ENCODE measurements at regions not wholly inside any gene's neighbourhood (a gene's known extent, or its start where the extent isn't known, plus 50 kb on each side); places are given as distances from the start of the nearest gene placed in this dataset.
"Not testable (repeated sequence)": the region's sequence is repeated elsewhere in the genome, so short reads cannot be mapped to it uniquely, and the experiment has no call there.

GRCh38 chr1:779621-780020, 93.2 kb upstream of the OR4F16 start:
- H3K9ac ChIP-seq (ENCODE audit: low read depth, low read length, poor library complexity); H3K23ac ChIP-seq (ENCODE audit: low read depth, low read length, poor library complexity); H3K79me1 ChIP-seq (ENCODE audit: low read depth, low read length); H3K4me1 ChIP-seq (ENCODE audit: control insufficient read depth in 2 of 2, insufficient read depth in 1 of 2, low read depth in 1 of 2, low read length in 2 of 2); H2BK12ac ChIP-seq (ENCODE audit: low read length); H3K14ac ChIP-seq (ENCODE audit: low read length); H2AK5ac ChIP-seq (ENCODE audit: low read depth, low read length); H2BK120ac ChIP-seq (ENCODE audit: low read depth, low read length); H3K27ac ChIP-seq (replicated peaks; ENCODE audit: low read length); DNase-seq (ENCODE audit: low spot score); H2BK15ac ChIP-seq (ENCODE audit: low read length); H3K18ac ChIP-seq (ENCODE audit: low read length); H3K4ac ChIP-seq (ENCODE audit: low read length); H2BK5ac ChIP-seq (ENCODE audit: low read length); H3K4me2 ChIP-seq (ENCODE audit: insufficient read depth, low read length, poor library complexity, severe bottlenecking); H2AFZ ChIP-seq (ENCODE audit: low read length); H3K9me3 ChIP-seq (replicated peaks in 1 of 2; ENCODE audit: control insufficient read depth in 2 of 2, insufficient read depth in 1 of 2, low read depth in 1 of 2, low read length in 2 of 2); H3K36me3 ChIP-seq (replicated peaks in 1 of 2; ENCODE audit: control insufficient read depth in 2 of 2, insufficient read depth in 2 of 2, low read length in 2 of 2); H3K27me3 ChIP-seq (ENCODE audit: control insufficient read depth in 3 of 3, insufficient read depth in 3 of 3, low read depth in 1 of 3, low read length in 3 of 3); H4K8ac ChIP-seq (ENCODE audit: low read depth, low read length); H4K91ac ChIP-seq (ENCODE audit: low read depth, low read length, poor library complexity): not testable (repeated sequence)
- H3K4me3 ChIP-seq (ENCODE audit: low read length in 2 of 2): peak overlapping the region in 1 of 2 donors; percentile 32
- WGBS, 2 donors (ENCODE audit: extremely low coverage in 2 of 2, insufficient read length in 2 of 2, insufficient replicate concordance in 1 of 2): no CpG with 5 or more reads among the region's 13 CpGs

GRCh38 chr1:788835-789234, 102.4 kb upstream of the OR4F16 start:
- no peak for DNase-seq (ENCODE audit: low spot score)
- no peak overlapping the region for H2BK15ac ChIP-seq (ENCODE audit: low read length)
- no peaks in the 10 kb centered on the region for H3K27me3 ChIP-seq (ENCODE audit: control insufficient read depth in 3 of 3, insufficient read depth in 3 of 3, low read depth in 1 of 3, low read length in 3 of 3)
- no peak overlapping the region for H2AK5ac ChIP-seq (ENCODE audit: low read depth, low read length)
- no peak overlapping the region for H2AFZ ChIP-seq (ENCODE audit: low read length)
- no peak overlapping the region for H3K4me3 ChIP-seq (ENCODE audit: low read length in 2 of 2)
- H2BK12ac ChIP-seq (ENCODE audit: low read length): no peak overlapping the region
- no peak overlapping the region for H4K91ac ChIP-seq (ENCODE audit: low read depth, low read length, poor library complexity)
- no peak overlapping the region for H3K4ac ChIP-seq (ENCODE audit: low read length)
- H3K23ac ChIP-seq (ENCODE audit: low read depth, low read length, poor library complexity): no peak overlapping the region
- no peak overlapping the region for H3K9ac ChIP-seq (ENCODE audit: low read depth, low read length, poor library complexity)
- no peak overlapping the region for H3K18ac ChIP-seq (ENCODE audit: low read length)
- no peaks in the 10 kb centered on the region for H3K79me1 ChIP-seq (ENCODE audit: low read depth, low read length)
- no peak overlapping the region for H2BK120ac ChIP-seq (ENCODE audit: low read depth, low read length)
- H3K4me2 ChIP-seq (ENCODE audit: insufficient read depth, low read length, poor library complexity, severe bottlenecking): no peak overlapping the region
- H3K36me3 ChIP-seq (replicated peaks in 1 of 2; ENCODE audit: control insufficient read depth in 2 of 2, insufficient read depth in 2 of 2, low read length in 2 of 2): no peaks in the 10 kb centered on the region
- peaks cover 4% of the 10 kb centered on the region in 2 donors for H3K9me3 ChIP-seq (replicated peaks in 1 of 2; ENCODE audit: control insufficient read depth in 2 of 2, insufficient read depth in 1 of 2, low read depth in 1 of 2, low read length in 2 of 2)
- H3K14ac ChIP-seq (ENCODE audit: low read length): no peak overlapping the region
- H4K8ac ChIP-seq (ENCODE audit: low read depth, low read length): no peak overlapping the region
- H2BK5ac ChIP-seq (ENCODE audit: low read length): no peak overlapping the region
- no peak overlapping the region for H3K27ac ChIP-seq (replicated peaks; ENCODE audit: low read length)
- H3K4me1 ChIP-seq (ENCODE audit: control insufficient read depth in 2 of 2, insufficient read depth in 1 of 2, low read depth in 1 of 2, low read length in 2 of 2): no peaks in the 10 kb centered on the region
- no CpG with 5 or more reads among the region's 13 CpGs for WGBS, 2 donors (ENCODE audit: extremely low coverage in 2 of 2, insufficient read length in 2 of 2, insufficient replicate concordance in 1 of 2)

- H4K91ac ChIP-seq (ENCODE audit: low read depth, low read length, poor library complexity); H2BK120ac ChIP-seq (ENCODE audit: low read depth, low read length); H3K36me3 ChIP-seq (replicated peaks in 1 of 2; ENCODE audit: control insufficient read depth in 2 of 2, insufficient read depth in 2 of 2, low read length in 2 of 2); H3K4me2 ChIP-seq (ENCODE audit: insufficient read depth, low read length, poor library complexity, severe bottlenecking); DNase-seq (ENCODE audit: low spot score); H3K27ac ChIP-seq (replicated peaks; ENCODE audit: low read length); H4K8ac ChIP-seq (ENCODE audit: low read depth, low read length); H3K23ac ChIP-seq (ENCODE audit: low read depth, low read length, poor library complexity); H3K14ac ChIP-seq (ENCODE audit: low read length); H2BK15ac ChIP-seq (ENCODE audit: low read length); H3K9me3 ChIP-seq (replicated peaks in 1 of 2; ENCODE audit: control insufficient read depth in 2 of 2, insufficient read depth in 1 of 2, low read depth in 1 of 2, low read length in 2 of 2); H3K9ac ChIP-seq (ENCODE audit: low read depth, low read length, poor library complexity); H3K27me3 ChIP-seq (ENCODE audit: control insufficient read depth in 3 of 3, insufficient read depth in 3 of 3, low read depth in 1 of 3, low read length in 3 of 3); H3K18ac ChIP-seq (ENCODE audit: low read length); H3K4me3 ChIP-seq (ENCODE audit: low read length in 2 of 2); H2AFZ ChIP-seq (ENCODE audit: low read length); H2BK12ac ChIP-seq (ENCODE audit: low read length); H3K79me1 ChIP-seq (ENCODE audit: low read depth, low read length); H3K4ac ChIP-seq (ENCODE audit: low read length); H3K4me1 ChIP-seq (ENCODE audit: control insufficient read depth in 2 of 2, insufficient read depth in 1 of 2, low read depth in 1 of 2, low read length in 2 of 2); H2AK5ac ChIP-seq (ENCODE audit: low read depth, low read length); H2BK5ac ChIP-seq (ENCODE audit: low read length): not testable (repeated sequence)
- 100% methylated on average over 2 of the region's 17 CpGs; no CpG with 5 or more reads in 1 of the 2 donors for WGBS, 2 donors (ENCODE audit: extremely low coverage in 2 of 2, insufficient read length in 2 of 2, insufficient replicate concordance in 1 of 2)
These were observed 103.2 kb upstream of the OR4F16 start for GRCh38 chr1:789606-790005.

- H3K18ac ChIP-seq (ENCODE audit: low read length); H4K8ac ChIP-seq (ENCODE audit: low read depth, low read length); H3K27ac ChIP-seq (replicated peaks; ENCODE audit: low read length); DNase-seq (ENCODE audit: low spot score); H2AFZ ChIP-seq (ENCODE audit: low read length); H2AK5ac ChIP-seq (ENCODE audit: low read depth, low read length); H3K36me3 ChIP-seq (replicated peaks in 1 of 2; ENCODE audit: control insufficient read depth in 2 of 2, insufficient read depth in 2 of 2, low read length in 2 of 2); H3K4ac ChIP-seq (ENCODE audit: low read length); H2BK5ac ChIP-seq (ENCODE audit: low read length); H4K91ac ChIP-seq (ENCODE audit: low read depth, low read length, poor library complexity); H3K27me3 ChIP-seq (ENCODE audit: control insufficient read depth in 3 of 3, insufficient read depth in 3 of 3, low read depth in 1 of 3, low read length in 3 of 3); H2BK12ac ChIP-seq (ENCODE audit: low read length); H3K79me1 ChIP-seq (ENCODE audit: low read depth, low read length); H3K4me1 ChIP-seq (ENCODE audit: control insufficient read depth in 2 of 2, insufficient read depth in 1 of 2, low read depth in 1 of 2, low read length in 2 of 2); H2BK15ac ChIP-seq (ENCODE audit: low read length); H2BK120ac ChIP-seq (ENCODE audit: low read depth, low read length); H3K14ac ChIP-seq (ENCODE audit: low read length); H3K9me3 ChIP-seq (replicated peaks in 1 of 2; ENCODE audit: control insufficient read depth in 2 of 2, insufficient read depth in 1 of 2, low read depth in 1 of 2, low read length in 2 of 2); H3K4me2 ChIP-seq (ENCODE audit: insufficient read depth, low read length, poor library complexity, severe bottlenecking); H3K23ac ChIP-seq (ENCODE audit: low read depth, low read length, poor library complexity); H3K9ac ChIP-seq (ENCODE audit: low read depth, low read length, poor library complexity); H3K4me3 ChIP-seq (ENCODE audit: low read length in 2 of 2): not testable (repeated sequence)
- no CpG with 5 or more reads among the region's 10 CpGs for WGBS, 2 donors (ENCODE audit: extremely low coverage in 2 of 2, insufficient read length in 2 of 2, insufficient replicate concordance in 1 of 2)
These were observed 104.0 kb upstream of the OR4F16 start for GRCh38 chr1:790388-790930.

All from neuronal stem cell (in vitro differentiated cells).